Neural progenitor cell (in vitro differentiated cells): ENCODE measurements at regions not wholly inside any gene's neighbourhood (a gene's known extent, or its start where the extent isn't known, plus 50 kb on each side); places are given as distances from the start of the nearest gene placed in this dataset.

Experiments used
- DNase-seq: peaks from one replicate; pipeline ENCODE4 v3.0.0-alpha.2; 2016; ENCODE audit warnings: low spot score
- H2AFZ ChIP-seq: fragments of 200-600 bp; sonication (generic); replicated peaks from 2 replicates; pipeline ENCODE4 v1.6.1; 2016; ENCODE audit warnings: antibody characterized with exemption
- H3F3A ChIP-seq: fragments of 200-600 bp; sonication (generic); 2 replicates; pipeline ENCODE4 v1.6.1; 2016; ENCODE audit warnings: antibody characterized with exemption, low read depth
- H3K27ac ChIP-seq: fragments of 200-600 bp; sonication (generic); 2 replicates; pipeline ENCODE4 v1.5.1; 2016; ENCODE audit warnings: mild to moderate bottlenecking
- H3K27me3 ChIP-seq: fragments of 200-600 bp; sonication (generic); 2 replicates; pipeline ENCODE4 v1.6.1; 2016; ENCODE audit warnings: mild to moderate bottlenecking, moderate library complexity
- H3K36me3 ChIP-seq: fragments of 200-600 bp; sonication (generic); 2 replicates; pipeline ENCODE4 v1.5.1; 2016
- H3K4me1 ChIP-seq: fragments of 200-600 bp; sonication (generic); 2 replicates; pipeline ENCODE4 v1.6.1; 2016; ENCODE audit warnings: mixed run types
- H3K4me2 ChIP-seq: fragments of 200-600 bp; sonication (generic); 2 replicates; pipeline ENCODE4 v1.6.1; 2016
- H3K4me3 ChIP-seq: fragments of 200-600 bp; sonication (generic); 2 replicates; pipeline ENCODE4 v1.5.1; 2016
- H3K79me2 ChIP-seq: fragments of 200-600 bp; sonication (generic); 2 replicates; pipeline ENCODE4 v1.6.1; 2016; ENCODE audit warnings: low read depth
- H3K9ac ChIP-seq: fragments of 200-600 bp; sonication (generic); 2 replicates; pipeline ENCODE4 v1.6.1; 2016
- H3K9me3 ChIP-seq: fragments of 200-600 bp; sonication (generic); 2 replicates; pipeline ENCODE4 v1.5.1; 2016; ENCODE audit warnings: low read depth
- H4K20me1 ChIP-seq: fragments of 200-600 bp; sonication (generic); 2 replicates; pipeline ENCODE4 v1.6.1; 2016; ENCODE audit warnings: low read depth
- H3K27ac Mint-ChIP-seq: 3 replicates; pipeline ENCODE4 v1.8.0; 2021; ENCODE audit warnings: mixed read lengths
- H3K27me3 Mint-ChIP-seq: 2 replicates; pipeline ENCODE4 v1.8.0; 2022; ENCODE audit warnings: low read depth, mild to moderate bottlenecking, inconsistent platforms, moderate library complexity, mixed read lengths; ENCODE audit not compliant: insufficient read depth
- H3K36me3 Mint-ChIP-seq: 3 replicates; pipeline ENCODE4 v1.8.0; 2021; ENCODE audit warnings: mixed read lengths
- H3K4me1 Mint-ChIP-seq: 3 replicates; pipeline ENCODE4 v1.8.0; 2021; ENCODE audit warnings: mixed read lengths
- H3K4me3 Mint-ChIP-seq: 3 replicates; pipeline ENCODE4 v1.8.0; 2021; ENCODE audit warnings: mild to moderate bottlenecking, moderate library complexity, mixed read lengths
- H3K9me3 Mint-ChIP-seq: 3 replicates; pipeline ENCODE4 v1.8.0; 2020; ENCODE audit warnings: mixed read lengths
- EZH2 ChIP-seq: fragments of 200-600 bp; sonication (generic); IDR thresholded peaks from 2 replicates; pipeline ENCODE4 v1.6.1; 2017; ENCODE audit warnings: antibody characterized with exemption, mild to moderate bottlenecking, moderate library complexity
- EZH2phosphoT487 ChIP-seq: fragments of 200-600 bp; sonication (generic); IDR thresholded peaks from 2 replicates; pipeline ENCODE4 v1.6.1; 2017; ENCODE audit warnings: antibody characterized with exemption
- TF ChIP-seq, protein P1 (sequence below): fragments of 200-600 bp; sonication (generic); IDR thresholded peaks from 2 replicates; pipeline ENCODE4 v1.5.1; 2017; ENCODE audit warnings: antibody characterized with exemption, mild to moderate bottlenecking

- H2AFZ ChIP-seq = peak overlapping the region; percentile 13
- no peak overlapping the region for H3K27ac Mint-ChIP-seq
- H3K9me3 Mint-ChIP-seq = no peaks in the 10 kb centered on the region
- no peak overlapping the region for H3K4me3 Mint-ChIP-seq
- no peak for DNase-seq
- no peak overlapping the region for H3K4me3 ChIP-seq
- H3K79me2 ChIP-seq = no peaks in the 10 kb centered on the region
- no peaks in the 10 kb centered on the region for H3K9me3 ChIP-seq
- H3K27me3 ChIP-seq = no peaks in the 10 kb centered on the region
- H3F3A ChIP-seq = no peaks in the 10 kb centered on the region
- no peaks in the 10 kb centered on the region for H3K36me3 ChIP-seq
- H3K27me3 Mint-ChIP-seq = no peaks in the 10 kb centered on the region
- H3K27ac ChIP-seq = no peak overlapping the region
- no peaks in the 10 kb centered on the region for H3K4me1 ChIP-seq
- no peaks in the 10 kb centered on the region for H3K36me3 Mint-ChIP-seq
- H3K4me1 Mint-ChIP-seq = peaks cover 1% of the 10 kb centered on the region
- H3K4me2 ChIP-seq = no peak overlapping the region
- TF ChIP-seq, protein P1, sequence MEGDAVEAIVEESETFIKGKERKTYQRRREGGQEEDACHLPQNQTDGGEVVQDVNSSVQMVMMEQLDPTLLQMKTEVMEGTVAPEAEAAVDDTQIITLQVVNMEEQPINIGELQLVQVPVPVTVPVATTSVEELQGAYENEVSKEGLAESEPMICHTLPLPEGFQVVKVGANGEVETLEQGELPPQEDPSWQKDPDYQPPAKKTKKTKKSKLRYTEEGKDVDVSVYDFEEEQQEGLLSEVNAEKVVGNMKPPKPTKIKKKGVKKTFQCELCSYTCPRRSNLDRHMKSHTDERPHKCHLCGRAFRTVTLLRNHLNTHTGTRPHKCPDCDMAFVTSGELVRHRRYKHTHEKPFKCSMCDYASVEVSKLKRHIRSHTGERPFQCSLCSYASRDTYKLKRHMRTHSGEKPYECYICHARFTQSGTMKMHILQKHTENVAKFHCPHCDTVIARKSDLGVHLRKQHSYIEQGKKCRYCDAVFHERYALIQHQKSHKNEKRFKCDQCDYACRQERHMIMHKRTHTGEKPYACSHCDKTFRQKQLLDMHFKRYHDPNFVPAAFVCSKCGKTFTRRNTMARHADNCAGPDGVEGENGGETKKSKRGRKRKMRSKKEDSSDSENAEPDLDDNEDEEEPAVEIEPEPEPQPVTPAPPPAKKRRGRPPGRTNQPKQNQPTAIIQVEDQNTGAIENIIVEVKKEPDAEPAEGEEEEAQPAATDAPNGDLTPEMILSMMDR = no peak
- no peak for TF ChIP-seq EZH2
- TF ChIP-seq EZH2phosphoT487 = no peak
- no peak overlapping the region for H3K9ac ChIP-seq
- H4K20me1 ChIP-seq = no peaks in the 10 kb centered on the region
Observed at GRCh38 chr5:103938146-103938695, 375.6 kb upstream of the NUDT12 start.

DNA sequence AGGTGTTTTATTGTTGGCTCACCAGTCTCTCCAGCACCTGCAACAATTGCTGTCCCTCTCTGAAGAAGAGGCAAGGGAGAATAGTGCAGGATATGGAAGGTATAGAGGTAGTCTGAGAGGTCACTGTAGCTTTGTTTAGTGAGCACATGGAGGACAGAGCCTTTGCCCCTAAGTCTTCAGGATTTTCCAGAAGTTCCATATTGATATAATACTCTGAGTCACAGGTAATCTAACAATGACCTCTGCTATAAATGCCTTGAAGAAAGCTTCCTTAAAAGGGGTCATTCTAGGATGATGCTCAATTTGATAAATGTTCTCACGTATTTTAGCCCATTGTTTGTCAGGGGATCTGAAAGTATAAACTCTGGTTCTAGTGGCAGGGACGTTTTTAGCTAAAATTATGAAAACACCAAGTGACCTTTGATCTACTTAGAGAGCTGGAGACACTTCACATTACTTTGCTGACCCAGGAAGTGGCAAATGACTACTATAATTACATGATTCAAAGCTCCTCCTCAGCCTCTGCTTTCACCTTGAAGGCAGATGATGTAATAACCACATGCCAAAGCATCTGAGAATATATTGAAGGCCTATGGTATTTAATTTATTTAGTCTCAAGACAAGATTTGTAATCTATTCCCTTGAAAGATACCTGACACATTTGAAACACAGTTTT lies 366.9 kb upstream of the NUDT12 start:
- Histone ChIP-seq H3F3A (no peaks in the 10 kb centered on the region), H3K4me2 (no peak overlapping the region), H3K4me3 (no peak overlapping the region), H2AFZ (no peak overlapping the region), H3K9me3 (no peaks in the 10 kb centered on the region), H3K9ac (no peak overlapping the region), H3K27me3 (no peaks in the 10 kb centered on the region), H3K36me3 (no peaks in the 10 kb centered on the region), H3K79me2 (no peaks in the 10 kb centered on the region), H3K4me1 (peaks cover 5% of the 10 kb centered on the region), H3K27ac (no peak overlapping the region), H4K20me1 (no peaks in the 10 kb centered on the region)
- Mint-ChIP-seq H3K27ac (no peak overlapping the region), H3K27me3 (peaks cover 2% of the 10 kb centered on the region), H3K4me1 (peaks cover 4% of the 10 kb centered on the region), H3K9me3 (no peaks in the 10 kb centered on the region), H3K36me3 (no peaks in the 10 kb centered on the region), H3K4me3 (no peak overlapping the region)
- no peak for TF ChIP-seq EZH2phosphoT487
- no peak for TF ChIP-seq EZH2
- TF ChIP-seq, protein P1 = no peak
- DNase-seq = no peak

- H3K9ac ChIP-seq = no peak overlapping the region
- no peak overlapping the region for H3K4me2 ChIP-seq
- no peaks in the 10 kb centered on the region for H3K9me3 ChIP-seq
- H3K36me3 Mint-ChIP-seq = no peaks in the 10 kb centered on the region
- H3K4me3 ChIP-seq = no peak overlapping the region
- peak overlapping the region; percentile 34 for H3K27ac Mint-ChIP-seq
- no peaks in the 10 kb centered on the region for H3F3A ChIP-seq
- no peak overlapping the region for H3K4me3 Mint-ChIP-seq
- no peak for DNase-seq
- peaks cover 2% of the 10 kb centered on the region for H3K27me3 Mint-ChIP-seq
- H3K36me3 ChIP-seq = no peaks in the 10 kb centered on the region
- no peak overlapping the region for H2AFZ ChIP-seq
- peaks cover 15% of the 10 kb centered on the region for H3K4me1 Mint-ChIP-seq
- no peaks in the 10 kb centered on the region for H4K20me1 ChIP-seq
- no peaks in the 10 kb centered on the region for H3K9me3 Mint-ChIP-seq
- H3K27me3 ChIP-seq = no peaks in the 10 kb centered on the region
- TF ChIP-seq, protein P1 = no peak
- no peak for TF ChIP-seq EZH2phosphoT487
- no peak for TF ChIP-seq EZH2
- peaks cover 13% of the 10 kb centered on the region for H3K4me1 ChIP-seq
- no peak overlapping the region for H3K27ac ChIP-seq
- H3K79me2 ChIP-seq = no peaks in the 10 kb centered on the region
Observed at GRCh38 chr5:103927739-103928138, 365.1 kb upstream of the NUDT12 start.
